ENCODE measurements at regions not wholly inside any gene's neighbourhood (a gene's known extent, or its start where the extent isn't known, plus 50 kb on each side); places are given as distances from the start of the nearest gene placed in this dataset.

DNA sequence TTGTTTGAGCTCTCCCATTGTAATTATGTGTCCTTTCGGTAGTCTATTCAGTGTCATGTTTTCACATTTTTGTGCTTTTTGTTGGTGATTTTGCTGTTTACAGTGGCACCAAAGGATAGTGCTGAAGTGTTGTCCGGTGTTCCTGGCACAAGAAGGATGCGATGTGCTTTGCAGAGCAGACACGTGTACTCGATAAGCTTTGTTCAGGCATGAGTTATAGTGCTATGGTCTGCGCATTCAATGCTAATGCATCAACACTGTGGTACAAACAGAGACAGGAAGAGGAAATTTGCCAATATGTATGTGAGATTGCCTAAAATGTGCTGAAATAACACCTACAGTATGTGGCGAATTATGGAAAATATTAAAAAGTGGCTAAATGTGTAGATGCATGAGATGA is 913.4 kb upstream of the ACO1 start:
- TF ChIP-seq CTCF (IDR thresholded peaks at IDR 0.05): no peak
- DNase-seq (ENCODE audit: low spot score): no peak
- no peak for ATAC-seq (ENCODE audit: low FRiP score)

DNA sequence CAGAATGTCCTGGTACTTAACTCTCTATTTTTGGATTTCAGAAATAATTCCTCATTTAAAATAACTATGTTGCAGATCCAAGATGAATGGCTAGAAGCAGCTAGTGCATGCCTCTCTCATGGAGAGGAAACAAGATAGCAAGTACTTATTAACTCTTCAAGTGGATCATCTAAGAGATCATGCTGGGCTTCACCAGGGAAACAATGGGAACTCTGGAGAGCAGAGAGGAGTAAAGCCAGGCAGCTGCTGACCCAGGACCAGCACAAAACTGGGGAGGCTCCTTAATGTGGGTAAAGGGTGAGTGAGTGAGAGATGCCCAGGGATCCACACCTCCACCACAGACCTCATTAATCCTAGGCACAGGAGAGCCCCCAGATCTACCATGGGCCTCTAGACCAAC is 897.8 kb upstream of the ACO1 start:
- DNase-seq (ENCODE audit: low spot score): no peak
- TF ChIP-seq CTCF (IDR thresholded peaks at IDR 0.05): no peak
- ATAC-seq (ENCODE audit: low FRiP score): no peak

DNA sequence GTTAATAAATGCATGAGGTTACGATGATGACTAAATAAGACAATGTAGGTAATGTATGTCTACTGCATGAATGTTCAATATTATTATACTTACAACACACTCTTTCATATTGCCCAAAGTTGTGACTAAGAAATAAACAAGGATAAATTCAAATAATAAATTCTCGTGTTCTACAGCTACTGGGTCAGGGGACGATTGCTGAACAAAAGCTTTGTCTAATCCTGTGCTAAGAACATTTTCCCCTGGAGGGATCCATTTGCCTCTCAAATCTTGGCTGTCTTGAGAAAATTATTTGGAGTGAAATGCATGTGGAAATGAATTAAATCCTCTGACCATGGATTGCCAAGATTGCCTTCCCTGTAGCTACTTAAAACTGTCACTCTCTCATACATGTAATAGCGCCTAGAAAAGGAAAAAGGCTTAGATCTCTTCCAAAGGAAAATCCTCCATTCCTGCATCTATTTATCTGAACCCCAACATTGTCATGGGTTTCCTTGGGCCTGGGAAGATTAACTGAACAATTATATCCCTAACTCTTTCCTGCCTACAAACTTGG is 893.8 kb upstream of the ACO1 start:
- ATAC-seq (ENCODE audit: low FRiP score) (no peak), DNase-seq (ENCODE audit: low spot score) (no peak)
- TF ChIP-seq CTCF (IDR thresholded peaks at IDR 0.05): no peak

- DNase-seq (ENCODE audit: low spot score) (no peak), ATAC-seq (ENCODE audit: low FRiP score) (no peak)
- no peak for TF ChIP-seq CTCF (IDR thresholded peaks at IDR 0.05)
These were observed 892.2 kb upstream of the ACO1 start for GRCh38 chr9:31492229-31492628.

- TF ChIP-seq CTCF (IDR thresholded peaks at IDR 0.05): no peak
- no peak for ATAC-seq (ENCODE audit: low FRiP score)
- DNase-seq (ENCODE audit: low spot score): no peak
These were observed 884.0 kb upstream of the ACO1 start for GRCh38 chr9:31500422-31500821.

- ATAC-seq (ENCODE audit: low FRiP score): no peak
- DNase-seq (ENCODE audit: low spot score): no peak
- no peak for TF ChIP-seq CTCF (IDR thresholded peaks at IDR 0.05)
These were observed 865.4 kb upstream of the ACO1 start for GRCh38 chr9:31519011-31519410.

DNA sequence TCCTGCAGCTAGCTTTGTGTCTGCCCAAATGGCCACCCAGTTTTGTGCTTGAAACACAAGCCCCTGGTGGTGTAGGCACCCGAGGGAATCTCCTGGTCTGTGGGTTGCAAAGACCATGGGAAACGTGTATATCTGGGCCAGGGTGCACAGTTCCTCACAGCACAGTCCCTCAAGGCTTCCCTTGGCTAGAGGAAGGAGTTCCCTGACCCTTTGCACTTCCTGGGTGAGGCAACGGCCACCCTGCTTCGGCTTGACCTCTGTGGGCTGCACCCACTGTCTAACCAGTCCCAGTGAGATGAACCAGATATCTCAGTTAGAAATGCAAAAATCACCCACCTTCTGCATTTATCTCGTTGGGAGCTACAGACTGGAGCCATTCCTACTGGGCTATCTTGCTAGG is 865.0 kb upstream of the ACO1 start:
- ATAC-seq (ENCODE audit: low FRiP score): no peak

More for the DNA sequence above, 865.0 kb upstream of the ACO1 start:
- no peak for DNase-seq (ENCODE audit: low spot score)
- no peak for TF ChIP-seq CTCF (IDR thresholded peaks at IDR 0.05)
